ENCODE measurements at regions not wholly inside any gene's neighbourhood (a gene's known extent, or its start where the extent isn't known, plus 50 kb on each side); places are given as distances from the start of the nearest gene placed in this dataset.

DNA sequence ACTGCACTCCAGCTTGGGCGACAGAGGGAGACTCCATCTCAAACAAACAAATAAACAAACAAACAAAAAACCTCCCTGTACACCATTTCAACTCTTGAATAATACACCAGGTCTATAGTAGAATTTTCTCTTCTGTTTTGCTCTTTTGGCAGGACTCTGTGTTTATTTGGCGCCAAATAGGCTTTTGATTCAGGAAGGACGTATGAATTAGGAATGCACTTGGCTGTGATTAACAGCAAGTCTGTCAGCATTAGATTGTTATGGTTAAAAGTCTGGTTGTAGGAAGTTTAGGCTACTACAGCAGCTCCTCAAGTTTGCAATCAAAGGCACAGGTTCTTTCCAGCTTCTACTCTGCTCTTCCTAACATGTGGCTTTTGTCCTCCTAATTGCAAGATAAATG is 113.8 kb upstream of the KCNK1 start (continued):
- TF ChIP-seq YY1 (IDR thresholded peaks at IDR 0.05; ENCODE audit: extremely low read depth, insufficient replicate concordance, low read depth, low read length): no peak

DNA sequence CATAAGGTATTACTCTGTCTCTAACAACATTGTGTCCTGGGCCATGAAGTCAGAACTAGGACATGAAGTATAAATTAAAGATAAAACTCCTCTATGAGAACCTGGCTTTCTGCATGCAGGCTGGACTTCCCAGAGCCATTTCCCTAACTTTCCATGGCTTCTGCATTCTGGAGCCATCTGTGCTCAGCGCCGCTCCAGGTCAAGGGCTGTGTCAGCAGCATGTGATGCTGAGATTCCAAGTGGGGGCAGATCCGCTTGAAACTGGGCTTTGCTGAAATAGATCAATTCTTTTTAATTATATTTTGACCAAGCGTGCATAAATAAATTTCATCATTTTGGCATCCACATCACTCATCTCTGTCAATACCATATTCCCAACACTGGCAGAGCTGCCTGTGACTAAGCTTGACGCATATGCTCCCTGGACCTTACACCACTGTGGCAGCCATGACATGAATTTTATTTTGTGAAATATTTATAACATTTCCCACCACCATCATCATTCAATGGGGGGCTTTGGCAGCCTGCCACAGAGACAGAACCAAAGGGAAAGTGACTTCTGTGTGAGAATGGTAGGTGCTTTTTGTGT is 110.4 kb upstream of the KCNK1 start:
- Histone ChIP-seq H3K9me3 (ENCODE audit: control insufficient read depth in 1 of 2, insufficient read depth in 1 of 2, low read depth in 1 of 2, low read length in 2 of 2) (no peaks in the 10 kb centered on the region), H3K9me2 (ENCODE audit: insufficient read depth) (no peaks in the 10 kb centered on the region), H3K4me2 (ENCODE audit: low read length) (no peak overlapping the region), H3K4me1 (ENCODE audit: control insufficient read depth in 1 of 2, insufficient read depth in 2 of 2, low read length in 2 of 2) (no peaks in the 10 kb centered on the region), H3K9ac (ENCODE audit: low read length) (no peak overlapping the region), H3K27ac (ENCODE audit: low read depth, low read length) (no peak overlapping the region), H4K20me1 (ENCODE audit: insufficient read depth) (no peaks in the 10 kb centered on the region), H3K27me3 (ENCODE audit: insufficient read depth, low read length) (0 out of 2 replicates have a peak, but pooled peaks cover 6% of the 10 kb centered on the region), H2AFZ (ENCODE audit: low read depth, low read length, poor library complexity, severe bottlenecking) (no peak overlapping the region), H3K36me3 (ENCODE audit: control insufficient read depth in 1 of 2, insufficient read depth in 2 of 2, low read length in 2 of 2) (no peaks in the 10 kb centered on the region), H3K4me3 (replicated peaks in 1 of 2; ENCODE audit: low read depth in 1 of 2, low read length in 2 of 2) (no peak overlapping the region), H3K79me2 (ENCODE audit: insufficient read depth, low read length) (no peaks in the 10 kb centered on the region)
- ChIA-PET RAD21 (ENCODE audit: low non-redundant PET in 1 of 2, low total read pairs in 2 of 2, uncharacterized antibody in 2 of 2, unreplicated experiment in 2 of 2) (no interaction called here), POLR2A (no interaction called here), CTCF (no interaction called here)
- no TSS peak for BruUV-seq (replicated peaks)
- DNase-seq (ENCODE audit: low read depth, low spot score) (no peak), ATAC-seq (no peak)
- intact Hi-C loops (cut with micrococcal nuclease): no loop called here
- TF ChIP-seq FOSL1 (IDR thresholded peaks at IDR 0.05; ENCODE audit: low read depth): no peak
- TF ChIP-seq RAD21 (IDR thresholded peaks at IDR 0.05; ENCODE audit: low read depth): no peak
- TF ChIP-seq EGR1 (IDR thresholded peaks at IDR 0.05; ENCODE audit: low read depth): no peak
- TF ChIP-seq, protein P1, sequence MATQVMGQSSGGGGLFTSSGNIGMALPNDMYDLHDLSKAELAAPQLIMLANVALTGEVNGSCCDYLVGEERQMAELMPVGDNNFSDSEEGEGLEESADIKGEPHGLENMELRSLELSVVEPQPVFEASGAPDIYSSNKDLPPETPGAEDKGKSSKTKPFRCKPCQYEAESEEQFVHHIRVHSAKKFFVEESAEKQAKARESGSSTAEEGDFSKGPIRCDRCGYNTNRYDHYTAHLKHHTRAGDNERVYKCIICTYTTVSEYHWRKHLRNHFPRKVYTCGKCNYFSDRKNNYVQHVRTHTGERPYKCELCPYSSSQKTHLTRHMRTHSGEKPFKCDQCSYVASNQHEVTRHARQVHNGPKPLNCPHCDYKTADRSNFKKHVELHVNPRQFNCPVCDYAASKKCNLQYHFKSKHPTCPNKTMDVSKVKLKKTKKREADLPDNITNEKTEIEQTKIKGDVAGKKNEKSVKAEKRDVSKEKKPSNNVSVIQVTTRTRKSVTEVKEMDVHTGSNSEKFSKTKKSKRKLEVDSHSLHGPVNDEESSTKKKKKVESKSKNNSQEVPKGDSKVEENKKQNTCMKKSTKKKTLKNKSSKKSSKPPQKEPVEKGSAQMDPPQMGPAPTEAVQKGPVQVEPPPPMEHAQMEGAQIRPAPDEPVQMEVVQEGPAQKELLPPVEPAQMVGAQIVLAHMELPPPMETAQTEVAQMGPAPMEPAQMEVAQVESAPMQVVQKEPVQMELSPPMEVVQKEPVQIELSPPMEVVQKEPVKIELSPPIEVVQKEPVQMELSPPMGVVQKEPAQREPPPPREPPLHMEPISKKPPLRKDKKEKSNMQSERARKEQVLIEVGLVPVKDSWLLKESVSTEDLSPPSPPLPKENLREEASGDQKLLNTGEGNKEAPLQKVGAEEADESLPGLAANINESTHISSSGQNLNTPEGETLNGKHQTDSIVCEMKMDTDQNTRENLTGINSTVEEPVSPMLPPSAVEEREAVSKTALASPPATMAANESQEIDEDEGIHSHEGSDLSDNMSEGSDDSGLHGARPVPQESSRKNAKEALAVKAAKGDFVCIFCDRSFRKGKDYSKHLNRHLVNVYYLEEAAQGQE (IDR thresholded peaks at IDR 0.05; ENCODE audit: low read depth): no peak
- TF ChIP-seq, protein P2, sequence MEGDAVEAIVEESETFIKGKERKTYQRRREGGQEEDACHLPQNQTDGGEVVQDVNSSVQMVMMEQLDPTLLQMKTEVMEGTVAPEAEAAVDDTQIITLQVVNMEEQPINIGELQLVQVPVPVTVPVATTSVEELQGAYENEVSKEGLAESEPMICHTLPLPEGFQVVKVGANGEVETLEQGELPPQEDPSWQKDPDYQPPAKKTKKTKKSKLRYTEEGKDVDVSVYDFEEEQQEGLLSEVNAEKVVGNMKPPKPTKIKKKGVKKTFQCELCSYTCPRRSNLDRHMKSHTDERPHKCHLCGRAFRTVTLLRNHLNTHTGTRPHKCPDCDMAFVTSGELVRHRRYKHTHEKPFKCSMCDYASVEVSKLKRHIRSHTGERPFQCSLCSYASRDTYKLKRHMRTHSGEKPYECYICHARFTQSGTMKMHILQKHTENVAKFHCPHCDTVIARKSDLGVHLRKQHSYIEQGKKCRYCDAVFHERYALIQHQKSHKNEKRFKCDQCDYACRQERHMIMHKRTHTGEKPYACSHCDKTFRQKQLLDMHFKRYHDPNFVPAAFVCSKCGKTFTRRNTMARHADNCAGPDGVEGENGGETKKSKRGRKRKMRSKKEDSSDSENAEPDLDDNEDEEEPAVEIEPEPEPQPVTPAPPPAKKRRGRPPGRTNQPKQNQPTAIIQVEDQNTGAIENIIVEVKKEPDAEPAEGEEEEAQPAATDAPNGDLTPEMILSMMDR (IDR thresholded peaks at IDR 0.05 in 2 of 3, conservative IDR thresholded peaks at IDR 0.05 in 1 of 3; ENCODE audit: borderline replicate concordance in 1 of 3, insufficient read depth in 1 of 3, low read depth in 2 of 3, low read length in 2 of 3): no peak
- no peak for TF ChIP-seq EZH2 (IDR thresholded peaks at IDR 0.05)
- no peak for TF ChIP-seq SIN3A (IDR thresholded peaks at IDR 0.05; ENCODE audit: low read depth)
- no peak for TF ChIP-seq EZH2phosphoT487 (IDR thresholded peaks at IDR 0.05; ENCODE audit: borderline replicate concordance)
- no peak for TF ChIP-seq ZFX (IDR thresholded peaks at IDR 0.05)
- no peak for TF ChIP-seq POLR2AphosphoS5 (IDR thresholded peaks at IDR 0.05; ENCODE audit: low read depth, low read length)
- TF ChIP-seq, protein P3, sequence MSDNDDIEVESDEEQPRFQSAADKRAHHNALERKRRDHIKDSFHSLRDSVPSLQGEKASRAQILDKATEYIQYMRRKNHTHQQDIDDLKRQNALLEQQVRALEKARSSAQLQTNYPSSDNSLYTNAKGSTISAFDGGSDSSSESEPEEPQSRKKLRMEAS (IDR thresholded peaks at IDR 0.05): no peak
- TF ChIP-seq CEBPB (IDR thresholded peaks at IDR 0.05; ENCODE audit: low read depth): no peak
- no peak for TF ChIP-seq SP1 (IDR thresholded peaks at IDR 0.05; ENCODE audit: low read depth)
- TF ChIP-seq ZNF274 (IDR thresholded peaks at IDR 0.05; ENCODE audit: low read depth, low read length): no peak
- TF ChIP-seq CBX3 (IDR thresholded peaks at IDR 0.05; ENCODE audit: low read depth): no peak
- TF ChIP-seq ELF1 (IDR thresholded peaks at IDR 0.05; ENCODE audit: borderline replicate concordance, low read depth): no peak
- TF ChIP-seq SRF (IDR thresholded peaks at IDR 0.05; ENCODE audit: low read depth): no peak
- TF ChIP-seq TCF7L2 (IDR thresholded peaks at IDR 0.05; ENCODE audit: borderline replicate concordance, extremely low read depth, insufficient read depth, insufficient read length): no peak
- no peak for TF ChIP-seq POLR2A (IDR thresholded peaks at IDR 0.05; ENCODE audit: borderline replicate concordance, extremely low read depth, insufficient read depth, insufficient read length)
- TF ChIP-seq, protein P4, sequence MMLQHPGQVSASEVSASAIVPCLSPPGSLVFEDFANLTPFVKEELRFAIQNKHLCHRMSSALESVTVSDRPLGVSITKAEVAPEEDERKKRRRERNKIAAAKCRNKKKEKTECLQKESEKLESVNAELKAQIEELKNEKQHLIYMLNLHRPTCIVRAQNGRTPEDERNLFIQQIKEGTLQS (IDR thresholded peaks at IDR 0.05): no peak
